OCI-LY7 (cell line): ENCODE measurements at regions not wholly inside any gene's neighbourhood (a gene's known extent, or its start where the extent isn't known, plus 50 kb on each side); places are given as distances from the start of the nearest gene placed in this dataset.

Source experiments
- EZH2phosphoT487 ChIP-seq: fragments of 200-600 bp; sonication (generic); IDR thresholded peaks from 2 replicates; pipeline ENCODE4 v1.6.1; 2018; ENCODE audit warnings: low read depth, borderline replicate concordance, mild to moderate bottlenecking, mixed run types, antibody characterized with exemption, low read length, moderate library complexity, mixed read lengths
- TF ChIP-seq, protein P1 (sequence below): fragments of 200-600 bp; sonication (generic); conservative IDR thresholded peaks from 2 replicates; pipeline ENCODE4 v1.5.1; 2014; ENCODE audit warnings: mild to moderate bottlenecking, antibody characterized with exemption, low read length, moderate library complexity, mixed read lengths

DNA sequence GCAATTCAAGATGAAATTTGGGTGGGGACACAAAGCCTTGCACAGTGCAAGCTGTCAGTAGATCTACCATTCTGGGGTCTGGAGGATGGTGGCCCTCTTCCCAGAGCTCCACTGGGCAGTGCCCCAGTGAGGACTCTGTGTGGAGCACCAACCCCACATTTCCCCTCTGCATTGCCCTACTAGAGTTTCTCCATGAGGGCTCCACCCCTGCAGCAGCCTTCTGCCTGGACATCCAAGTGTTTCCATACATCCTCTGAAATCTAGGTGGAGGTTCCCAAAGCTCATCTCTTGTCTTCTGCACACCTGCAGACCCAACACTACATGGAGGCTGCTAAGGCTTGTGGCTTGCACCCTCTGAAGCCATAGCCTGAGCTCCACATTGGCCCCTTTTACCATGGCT is 402.3 kb downstream of the RAB28 start:
- no peak for TF ChIP-seq EZH2phosphoT487
- TF ChIP-seq, protein P1, sequence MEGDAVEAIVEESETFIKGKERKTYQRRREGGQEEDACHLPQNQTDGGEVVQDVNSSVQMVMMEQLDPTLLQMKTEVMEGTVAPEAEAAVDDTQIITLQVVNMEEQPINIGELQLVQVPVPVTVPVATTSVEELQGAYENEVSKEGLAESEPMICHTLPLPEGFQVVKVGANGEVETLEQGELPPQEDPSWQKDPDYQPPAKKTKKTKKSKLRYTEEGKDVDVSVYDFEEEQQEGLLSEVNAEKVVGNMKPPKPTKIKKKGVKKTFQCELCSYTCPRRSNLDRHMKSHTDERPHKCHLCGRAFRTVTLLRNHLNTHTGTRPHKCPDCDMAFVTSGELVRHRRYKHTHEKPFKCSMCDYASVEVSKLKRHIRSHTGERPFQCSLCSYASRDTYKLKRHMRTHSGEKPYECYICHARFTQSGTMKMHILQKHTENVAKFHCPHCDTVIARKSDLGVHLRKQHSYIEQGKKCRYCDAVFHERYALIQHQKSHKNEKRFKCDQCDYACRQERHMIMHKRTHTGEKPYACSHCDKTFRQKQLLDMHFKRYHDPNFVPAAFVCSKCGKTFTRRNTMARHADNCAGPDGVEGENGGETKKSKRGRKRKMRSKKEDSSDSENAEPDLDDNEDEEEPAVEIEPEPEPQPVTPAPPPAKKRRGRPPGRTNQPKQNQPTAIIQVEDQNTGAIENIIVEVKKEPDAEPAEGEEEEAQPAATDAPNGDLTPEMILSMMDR = no peak
